ENCODE measurements at regions not wholly inside any gene's neighbourhood (a gene's known extent, or its start where the extent isn't known, plus 50 kb on each side); places are given as distances from the start of the nearest gene placed in this dataset.

- intact Hi-C loops (cut with micrococcal nuclease; ENCODE audit: unreplicated experiment), result no loop called here
- H3K4me1 ChIP-seq (ENCODE audit: insufficient read depth, low read length, poor library complexity, severe bottlenecking), result no peaks in the 10 kb centered on the region
- H3K27me3 ChIP-seq (replicated peaks; ENCODE audit: insufficient read depth, low read depth, low read length, poor library complexity), result no peaks in the 10 kb centered on the region
- POLR2A ChIA-PET (ENCODE audit: low non-redundant PET), result no interaction called here
- H3K27ac ChIP-seq (ENCODE audit: low read depth, low read length, poor library complexity, severe bottlenecking), result no peak overlapping the region
- no peaks in the 10 kb centered on the region for H3K36me3 ChIP-seq (ENCODE audit: insufficient read depth, low read length, poor library complexity, severe bottlenecking)
- H3K9me3 ChIP-seq (ENCODE audit: low read depth, low read length, poor library complexity, severe bottlenecking), result no peaks in the 10 kb centered on the region
- BruUV-seq (replicated peaks), result no TSS peak
- no peak for TF ChIP-seq EZH2 (IDR thresholded peaks at IDR 0.05; ENCODE audit: borderline replicate concordance, low read depth, low read length, poor library complexity, severe bottlenecking)
- TF ChIP-seq CTCF (conservative IDR thresholded peaks at IDR 0.05; ENCODE audit: low read depth, low read length), result no peak
- no peak overlapping the region for H3K4me3 ChIP-seq (ENCODE audit: low read depth, low read length, poor library complexity, severe bottlenecking)
- CTCF ChIA-PET, result no interaction called here
- no peak for DNase-seq (ENCODE audit: low spot score)
Observed at GRCh38 chr13:83996415-83996814, 114.1 kb upstream of the SLITRK1 start.

- intact Hi-C loops (cut with micrococcal nuclease; ENCODE audit: unreplicated experiment), result no loop called here
- POLR2A ChIA-PET (ENCODE audit: low non-redundant PET), result no interaction called here
Observed at GRCh38 chr13:83995930-83996329, 113.7 kb upstream of the SLITRK1 start.

GRCh38 chr13:83992566-83993358 lies 110.5 kb upstream of the SLITRK1 start:
- intact Hi-C loops (cut with micrococcal nuclease; ENCODE audit: unreplicated experiment), result no loop called here
- Histone ChIP-seq H3K9me3 (ENCODE audit: low read depth, low read length, poor library complexity, severe bottlenecking) (no peaks in the 10 kb centered on the region), H3K4me1 (ENCODE audit: insufficient read depth, low read length, poor library complexity, severe bottlenecking) (no peaks in the 10 kb centered on the region), H3K4me3 (ENCODE audit: low read depth, low read length, poor library complexity, severe bottlenecking) (no peak overlapping the region), H3K27ac (ENCODE audit: low read depth, low read length, poor library complexity, severe bottlenecking) (no peak overlapping the region), H3K27me3 (replicated peaks; ENCODE audit: insufficient read depth, low read depth, low read length, poor library complexity) (no peaks in the 10 kb centered on the region), H3K36me3 (ENCODE audit: insufficient read depth, low read length, poor library complexity, severe bottlenecking) (no peaks in the 10 kb centered on the region)
- TF ChIP-seq CTCF (conservative IDR thresholded peaks at IDR 0.05; ENCODE audit: low read depth, low read length), result no peak
- no peak for TF ChIP-seq EZH2 (IDR thresholded peaks at IDR 0.05; ENCODE audit: borderline replicate concordance, low read depth, low read length, poor library complexity, severe bottlenecking)
- ChIA-PET CTCF (no interaction called here), POLR2A (ENCODE audit: low non-redundant PET) (no interaction called here)
- DNase-seq (ENCODE audit: low spot score), result no peak
- BruUV-seq (replicated peaks), result no TSS peak

More at GRCh38 chr13:83995930-83996329, 113.7 kb upstream of the SLITRK1 start:
- Histone ChIP-seq H3K27ac (ENCODE audit: low read depth, low read length, poor library complexity, severe bottlenecking) (no peak overlapping the region), H3K36me3 (ENCODE audit: insufficient read depth, low read length, poor library complexity, severe bottlenecking) (no peaks in the 10 kb centered on the region), H3K27me3 (replicated peaks; ENCODE audit: insufficient read depth, low read depth, low read length, poor library complexity) (no peaks in the 10 kb centered on the region), H3K4me3 (ENCODE audit: low read depth, low read length, poor library complexity, severe bottlenecking) (no peak overlapping the region), H3K9me3 (ENCODE audit: low read depth, low read length, poor library complexity, severe bottlenecking) (no peaks in the 10 kb centered on the region), H3K4me1 (ENCODE audit: insufficient read depth, low read length, poor library complexity, severe bottlenecking) (no peaks in the 10 kb centered on the region)
- no peak for DNase-seq (ENCODE audit: low spot score)
- CTCF ChIA-PET, result no interaction called here
- BruUV-seq (replicated peaks), result no TSS peak
- no peak for TF ChIP-seq EZH2 (IDR thresholded peaks at IDR 0.05; ENCODE audit: borderline replicate concordance, low read depth, low read length, poor library complexity, severe bottlenecking)
- no peak for TF ChIP-seq CTCF (conservative IDR thresholded peaks at IDR 0.05; ENCODE audit: low read depth, low read length)
